ENCODE measurements at regions not wholly inside any gene's neighbourhood (a gene's known extent, or its start where the extent isn't known, plus 50 kb on each side); places are given as distances from the start of the nearest gene placed in this dataset.

DNA sequence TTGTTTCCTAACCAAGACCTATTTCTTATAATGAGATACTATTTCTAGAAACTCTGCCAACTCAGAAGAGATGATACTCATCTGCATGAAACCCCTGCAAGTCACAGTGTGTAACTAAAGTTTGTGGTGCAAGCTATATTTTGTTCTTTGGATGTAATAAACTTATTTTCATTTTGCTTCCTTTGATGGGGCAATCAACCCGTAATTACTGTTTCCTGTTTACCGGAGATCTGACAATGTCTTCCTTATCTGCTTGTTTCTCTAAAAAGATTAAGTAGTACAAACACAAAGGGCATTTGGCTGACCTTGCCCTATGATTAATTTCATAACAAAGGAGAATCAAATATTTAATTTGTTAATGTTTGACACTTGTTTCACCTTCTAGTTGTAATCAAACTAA, 846.6 kb upstream of the ANO3 start:
- POLR2A ChIA-PET = no interaction called here
- intact Hi-C loops (cut with micrococcal nuclease) = no loop called here
- no peak for ATAC-seq
- RAD21 ChIA-PET (ENCODE audit: low non-redundant PET in 1 of 2, low total read pairs in 2 of 2, uncharacterized antibody in 2 of 2, unreplicated experiment in 2 of 2) = no interaction called here
- Histone ChIP-seq H3K79me2 (ENCODE audit: insufficient read depth, low read length) (no peaks in the 10 kb centered on the region), H3K9me2 (ENCODE audit: insufficient read depth) (no peaks in the 10 kb centered on the region), H3K4me3 (replicated peaks in 1 of 2; ENCODE audit: low read depth in 1 of 2, low read length in 2 of 2) (no peak overlapping the region), H2AFZ (ENCODE audit: low read depth, low read length, poor library complexity, severe bottlenecking) (no peak overlapping the region), H3K4me1 (ENCODE audit: control insufficient read depth in 1 of 2, insufficient read depth in 2 of 2, low read length in 2 of 2) (no peaks in the 10 kb centered on the region), H4K20me1 (ENCODE audit: insufficient read depth) (no peaks in the 10 kb centered on the region), H3K27me3 (ENCODE audit: insufficient read depth, low read length) (no peaks in the 10 kb centered on the region), H3K27ac (ENCODE audit: low read depth, low read length) (no peak overlapping the region), H3K9ac (ENCODE audit: low read length) (no peak overlapping the region), H3K4me2 (ENCODE audit: low read length) (no peak overlapping the region), H3K9me3 (ENCODE audit: control insufficient read depth in 1 of 2, insufficient read depth in 1 of 2, low read depth in 1 of 2, low read length in 2 of 2) (peaks cover 4 to 8% of the 10 kb centered on the region in 2 experiments; a peak in 2 of 4 replicates), H3K36me3 (ENCODE audit: control insufficient read depth in 1 of 2, insufficient read depth in 2 of 2, low read length in 2 of 2) (no peaks in the 10 kb centered on the region)
- TF ChIP-seq JUND (IDR thresholded peaks at IDR 0.05) (no peak), SRF (IDR thresholded peaks at IDR 0.05; ENCODE audit: low read depth) (no peak), TCF7L2 (IDR thresholded peaks at IDR 0.05; ENCODE audit: borderline replicate concordance, extremely low read depth, insufficient read depth, insufficient read length) (no peak), YY1 (IDR thresholded peaks at IDR 0.05; ENCODE audit: extremely low read depth, insufficient replicate concordance, low read depth, low read length) (no peak), SIN3A (IDR thresholded peaks at IDR 0.05; ENCODE audit: low read depth) (no peak), ELF1 (IDR thresholded peaks at IDR 0.05; ENCODE audit: borderline replicate concordance, low read depth) (no peak), POLR2AphosphoS5 (IDR thresholded peaks at IDR 0.05; ENCODE audit: low read depth, low read length) (no peak), CBX3 (IDR thresholded peaks at IDR 0.05; ENCODE audit: low read depth) (no peak), SP1 (IDR thresholded peaks at IDR 0.05; ENCODE audit: low read depth) (no peak), RAD21 (IDR thresholded peaks at IDR 0.05; ENCODE audit: low read depth) (no peak), POLR2A (IDR thresholded peaks at IDR 0.05; ENCODE audit: borderline replicate concordance, extremely low read depth, insufficient read depth, insufficient read length) (no peak), FOSL1 (IDR thresholded peaks at IDR 0.05; ENCODE audit: low read depth) (no peak), ZNF274 (IDR thresholded peaks at IDR 0.05; ENCODE audit: low read depth, low read length) (no peak)
- TF ChIP-seq, protein P1, sequence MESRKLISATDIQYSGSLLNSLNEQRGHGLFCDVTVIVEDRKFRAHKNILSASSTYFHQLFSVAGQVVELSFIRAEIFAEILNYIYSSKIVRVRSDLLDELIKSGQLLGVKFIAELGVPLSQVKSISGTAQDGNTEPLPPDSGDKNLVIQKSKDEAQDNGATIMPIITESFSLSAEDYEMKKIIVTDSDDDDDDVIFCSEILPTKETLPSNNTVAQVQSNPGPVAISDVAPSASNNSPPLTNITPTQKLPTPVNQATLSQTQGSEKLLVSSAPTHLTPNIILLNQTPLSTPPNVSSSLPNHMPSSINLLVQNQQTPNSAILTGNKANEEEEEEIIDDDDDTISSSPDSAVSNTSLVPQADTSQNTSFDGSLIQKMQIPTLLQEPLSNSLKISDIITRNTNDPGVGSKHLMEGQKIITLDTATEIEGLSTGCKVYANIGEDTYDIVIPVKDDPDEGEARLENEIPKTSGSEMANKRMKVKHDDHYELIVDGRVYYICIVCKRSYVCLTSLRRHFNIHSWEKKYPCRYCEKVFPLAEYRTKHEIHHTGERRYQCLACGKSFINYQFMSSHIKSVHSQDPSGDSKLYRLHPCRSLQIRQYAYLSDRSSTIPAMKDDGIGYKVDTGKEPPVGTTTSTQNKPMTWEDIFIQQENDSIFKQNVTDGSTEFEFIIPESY (IDR thresholded peaks at IDR 0.05; ENCODE audit: extremely low read depth, insufficient replicate concordance, low read length) = no peak
- TF ChIP-seq, protein P2, sequence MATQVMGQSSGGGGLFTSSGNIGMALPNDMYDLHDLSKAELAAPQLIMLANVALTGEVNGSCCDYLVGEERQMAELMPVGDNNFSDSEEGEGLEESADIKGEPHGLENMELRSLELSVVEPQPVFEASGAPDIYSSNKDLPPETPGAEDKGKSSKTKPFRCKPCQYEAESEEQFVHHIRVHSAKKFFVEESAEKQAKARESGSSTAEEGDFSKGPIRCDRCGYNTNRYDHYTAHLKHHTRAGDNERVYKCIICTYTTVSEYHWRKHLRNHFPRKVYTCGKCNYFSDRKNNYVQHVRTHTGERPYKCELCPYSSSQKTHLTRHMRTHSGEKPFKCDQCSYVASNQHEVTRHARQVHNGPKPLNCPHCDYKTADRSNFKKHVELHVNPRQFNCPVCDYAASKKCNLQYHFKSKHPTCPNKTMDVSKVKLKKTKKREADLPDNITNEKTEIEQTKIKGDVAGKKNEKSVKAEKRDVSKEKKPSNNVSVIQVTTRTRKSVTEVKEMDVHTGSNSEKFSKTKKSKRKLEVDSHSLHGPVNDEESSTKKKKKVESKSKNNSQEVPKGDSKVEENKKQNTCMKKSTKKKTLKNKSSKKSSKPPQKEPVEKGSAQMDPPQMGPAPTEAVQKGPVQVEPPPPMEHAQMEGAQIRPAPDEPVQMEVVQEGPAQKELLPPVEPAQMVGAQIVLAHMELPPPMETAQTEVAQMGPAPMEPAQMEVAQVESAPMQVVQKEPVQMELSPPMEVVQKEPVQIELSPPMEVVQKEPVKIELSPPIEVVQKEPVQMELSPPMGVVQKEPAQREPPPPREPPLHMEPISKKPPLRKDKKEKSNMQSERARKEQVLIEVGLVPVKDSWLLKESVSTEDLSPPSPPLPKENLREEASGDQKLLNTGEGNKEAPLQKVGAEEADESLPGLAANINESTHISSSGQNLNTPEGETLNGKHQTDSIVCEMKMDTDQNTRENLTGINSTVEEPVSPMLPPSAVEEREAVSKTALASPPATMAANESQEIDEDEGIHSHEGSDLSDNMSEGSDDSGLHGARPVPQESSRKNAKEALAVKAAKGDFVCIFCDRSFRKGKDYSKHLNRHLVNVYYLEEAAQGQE (IDR thresholded peaks at IDR 0.05; ENCODE audit: low read depth) = no peak
- TF ChIP-seq, protein P3, sequence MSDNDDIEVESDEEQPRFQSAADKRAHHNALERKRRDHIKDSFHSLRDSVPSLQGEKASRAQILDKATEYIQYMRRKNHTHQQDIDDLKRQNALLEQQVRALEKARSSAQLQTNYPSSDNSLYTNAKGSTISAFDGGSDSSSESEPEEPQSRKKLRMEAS (IDR thresholded peaks at IDR 0.05) = no peak
- TF ChIP-seq, protein P4, sequence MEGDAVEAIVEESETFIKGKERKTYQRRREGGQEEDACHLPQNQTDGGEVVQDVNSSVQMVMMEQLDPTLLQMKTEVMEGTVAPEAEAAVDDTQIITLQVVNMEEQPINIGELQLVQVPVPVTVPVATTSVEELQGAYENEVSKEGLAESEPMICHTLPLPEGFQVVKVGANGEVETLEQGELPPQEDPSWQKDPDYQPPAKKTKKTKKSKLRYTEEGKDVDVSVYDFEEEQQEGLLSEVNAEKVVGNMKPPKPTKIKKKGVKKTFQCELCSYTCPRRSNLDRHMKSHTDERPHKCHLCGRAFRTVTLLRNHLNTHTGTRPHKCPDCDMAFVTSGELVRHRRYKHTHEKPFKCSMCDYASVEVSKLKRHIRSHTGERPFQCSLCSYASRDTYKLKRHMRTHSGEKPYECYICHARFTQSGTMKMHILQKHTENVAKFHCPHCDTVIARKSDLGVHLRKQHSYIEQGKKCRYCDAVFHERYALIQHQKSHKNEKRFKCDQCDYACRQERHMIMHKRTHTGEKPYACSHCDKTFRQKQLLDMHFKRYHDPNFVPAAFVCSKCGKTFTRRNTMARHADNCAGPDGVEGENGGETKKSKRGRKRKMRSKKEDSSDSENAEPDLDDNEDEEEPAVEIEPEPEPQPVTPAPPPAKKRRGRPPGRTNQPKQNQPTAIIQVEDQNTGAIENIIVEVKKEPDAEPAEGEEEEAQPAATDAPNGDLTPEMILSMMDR (IDR thresholded peaks at IDR 0.05 in 2 of 3, conservative IDR thresholded peaks at IDR 0.05 in 1 of 3; ENCODE audit: borderline replicate concordance in 1 of 3, insufficient read depth in 1 of 3, low read depth in 2 of 3, low read length in 2 of 3) = no peak
- CTCF ChIA-PET = no interaction called here
- BruUV-seq (replicated peaks) = no TSS peak
- no peak for DNase-seq (ENCODE audit: low read depth, low spot score)

Measured in HCT116 (cell line).